Activated T-cell treated with anti-CD3 and anti-CD28 coated beads for 48 hours (primary cell): ENCODE measurements at regions not wholly inside any gene's neighbourhood (a gene's known extent, or its start where the extent isn't known, plus 50 kb on each side); places are given as distances from the start of the nearest gene placed in this dataset.

Experiments used
- DNase-seq: peaks from one replicate; pipeline ENCODE4 v3.0.0-alpha.2; 2020; ENCODE audit warnings: low read depth

DNA sequence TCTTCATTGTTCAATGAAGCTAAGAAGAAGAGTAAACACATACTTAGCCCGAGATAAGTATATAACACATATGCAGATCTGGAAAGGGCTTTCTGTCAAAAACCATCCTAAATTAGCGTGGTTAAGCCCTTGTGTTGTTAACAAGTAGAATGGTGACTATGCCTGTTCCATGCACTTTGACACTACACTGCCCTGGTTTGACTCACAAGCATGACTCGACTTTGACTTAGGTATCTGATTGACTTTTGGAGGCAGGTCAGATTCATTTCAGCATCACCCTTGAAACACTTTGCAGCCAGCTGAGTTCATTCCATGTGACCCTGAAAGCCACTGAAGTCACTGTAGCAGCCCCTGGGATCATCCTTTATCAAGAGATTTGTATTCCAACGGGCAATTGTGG is 239.8 kb downstream of the TBX18 start:
- no peak for DNase-seq

DNA sequence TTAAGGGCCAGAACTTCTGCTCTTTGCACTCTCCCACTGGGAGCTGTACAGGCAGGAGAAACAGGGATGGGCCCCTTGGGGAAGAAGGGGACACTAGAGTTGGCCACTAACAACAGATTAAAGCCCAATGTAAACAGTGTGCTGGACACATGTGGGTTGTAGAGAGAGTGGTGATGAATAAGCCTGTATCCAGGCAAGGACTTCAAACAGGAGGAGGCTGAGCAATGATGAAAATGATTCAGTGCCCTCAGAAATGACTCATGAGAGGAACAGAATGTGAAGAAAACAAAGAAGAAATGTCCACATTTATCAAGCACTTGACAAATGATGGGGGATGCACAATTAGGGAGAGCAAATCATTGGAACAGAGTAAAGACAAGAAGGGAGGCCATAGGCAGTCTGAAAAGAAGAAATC is 242.3 kb downstream of the TBX18 start:
- no peak for DNase-seq

DNA sequence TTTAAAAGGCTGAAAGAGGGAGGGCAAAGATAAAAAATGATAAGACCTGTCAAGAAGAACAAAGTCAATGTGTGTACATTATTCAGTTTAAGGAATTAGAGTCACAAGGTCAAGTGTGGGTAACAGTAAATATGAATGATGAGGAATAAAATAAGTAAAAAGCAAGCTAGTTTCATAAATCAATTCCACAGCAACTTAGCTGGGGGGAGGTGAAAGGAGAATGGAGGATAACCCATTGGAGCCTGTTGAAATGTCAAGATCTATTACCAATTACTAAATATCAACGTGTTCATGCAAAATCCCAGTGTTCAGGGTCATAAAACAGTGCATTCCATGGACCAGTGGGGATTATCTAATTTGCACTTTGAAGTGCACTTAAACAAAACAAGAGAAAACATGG is 242.9 kb downstream of the TBX18 start:
- DNase-seq: no peak

DNA sequence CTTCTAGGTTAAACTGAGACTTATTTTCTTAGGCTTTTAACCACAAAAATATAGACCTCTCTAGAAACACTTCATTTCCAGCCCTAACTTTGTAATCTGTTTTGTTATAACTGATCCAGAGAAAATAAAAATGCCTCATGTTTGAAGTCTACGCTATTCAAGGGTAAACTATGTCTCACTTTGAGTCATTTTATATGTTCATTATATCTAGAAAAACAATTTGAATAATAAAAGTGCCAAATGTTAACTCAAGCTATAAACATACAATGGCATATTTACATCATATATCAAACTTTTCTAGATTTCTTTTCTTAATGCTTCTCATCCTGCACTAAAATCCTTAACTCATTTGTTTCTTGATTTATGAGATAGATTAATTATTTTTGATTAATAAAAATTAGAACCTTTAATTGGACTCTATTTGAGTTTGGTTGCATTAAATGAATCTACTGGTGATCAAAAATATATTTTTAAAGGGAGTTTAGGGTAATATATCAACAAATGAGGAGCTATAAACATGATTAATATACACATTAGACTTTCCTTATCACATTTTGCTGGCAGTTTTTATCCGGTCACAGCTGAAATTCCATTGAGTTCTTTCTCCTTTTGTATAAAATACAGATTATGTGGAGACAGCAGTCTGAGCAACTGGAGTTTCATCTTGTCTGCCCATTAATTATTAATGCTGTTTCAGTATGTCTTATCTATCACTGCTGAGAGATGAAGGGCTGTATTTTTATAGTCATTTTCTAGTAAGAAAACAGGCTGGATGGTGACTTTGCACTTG is 246.5 kb downstream of the TBX18 start:
- DNase-seq: no peak

DNA sequence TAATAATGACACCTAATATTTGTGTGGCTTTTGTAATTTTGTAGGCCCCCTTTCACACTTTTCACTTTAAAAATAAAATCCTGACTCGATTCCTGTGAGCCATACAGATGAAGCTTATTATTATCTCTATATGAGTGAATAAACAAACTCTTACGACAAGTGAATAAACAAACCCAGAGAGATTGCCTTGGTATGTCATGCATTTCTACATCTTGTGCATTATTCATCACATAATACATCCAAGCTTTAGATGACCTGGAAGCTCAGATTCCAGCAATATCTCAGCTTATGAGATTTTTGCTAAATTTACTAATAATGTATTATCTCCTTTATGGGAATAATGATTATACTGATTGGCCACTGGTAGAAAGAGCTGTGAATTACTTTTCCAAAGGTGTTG is 248.2 kb downstream of the TBX18 start:
- DNase-seq: no peak

DNA sequence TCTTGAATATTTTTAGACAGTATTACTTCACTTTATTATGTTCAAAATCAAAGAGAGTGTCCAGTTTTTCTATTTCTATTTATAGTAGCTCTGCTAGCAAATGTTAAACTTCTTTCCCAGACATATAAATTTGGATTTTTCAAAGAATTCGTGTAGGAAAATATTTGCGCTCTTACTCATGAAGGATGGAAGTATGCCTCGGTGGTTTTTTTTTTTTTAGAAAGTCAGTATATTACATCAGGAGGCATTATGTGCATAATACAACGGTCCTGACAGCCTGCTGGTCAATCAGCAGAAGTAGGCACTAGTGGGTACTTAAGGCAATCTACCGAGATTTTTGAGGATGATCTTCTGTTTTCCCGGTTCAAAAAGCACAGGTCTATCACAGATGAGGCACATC is 249.3 kb downstream of the TBX18 start:
- DNase-seq: no peak

DNA sequence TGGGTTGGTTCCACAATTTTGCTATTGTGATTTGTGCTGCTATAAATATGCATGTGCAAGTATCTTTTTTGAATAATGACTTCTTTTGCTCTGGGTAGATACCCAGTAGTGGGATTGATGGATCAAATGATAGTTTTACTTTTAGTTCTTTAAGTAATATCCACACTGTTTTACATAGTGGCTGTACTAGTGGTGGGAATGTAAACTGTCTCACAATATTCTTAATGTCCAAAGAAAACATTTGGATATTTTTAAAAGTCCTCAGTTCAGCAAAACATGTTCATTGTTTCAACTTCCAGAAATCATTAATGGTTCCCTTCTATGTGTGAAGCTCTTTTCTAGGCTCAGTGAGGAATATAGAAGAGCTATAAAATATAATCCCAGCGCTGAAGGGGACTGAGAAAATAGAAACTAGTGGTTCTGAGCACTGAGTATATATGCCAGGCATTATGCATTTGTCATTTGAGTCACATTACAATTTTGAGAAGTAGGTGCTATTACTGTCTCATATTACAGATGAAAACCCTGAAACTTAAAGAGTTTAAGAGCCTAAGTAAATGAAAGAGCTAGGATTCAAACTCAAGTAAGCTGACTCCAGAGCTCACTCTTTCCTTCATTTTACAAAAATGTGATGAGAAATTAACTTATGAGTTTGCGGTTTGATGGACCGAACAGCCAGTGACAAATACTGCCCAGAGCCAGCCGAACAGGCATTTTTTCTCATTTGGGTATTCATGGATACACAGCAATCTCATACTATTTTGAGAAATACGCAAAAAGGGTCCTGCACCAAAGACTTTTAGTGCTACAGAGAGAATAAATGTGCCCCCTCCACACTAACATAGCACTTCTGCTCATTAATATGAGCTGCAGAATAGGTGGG is 250.1 kb downstream of the TBX18 start:
- DNase-seq: no peak

DNA sequence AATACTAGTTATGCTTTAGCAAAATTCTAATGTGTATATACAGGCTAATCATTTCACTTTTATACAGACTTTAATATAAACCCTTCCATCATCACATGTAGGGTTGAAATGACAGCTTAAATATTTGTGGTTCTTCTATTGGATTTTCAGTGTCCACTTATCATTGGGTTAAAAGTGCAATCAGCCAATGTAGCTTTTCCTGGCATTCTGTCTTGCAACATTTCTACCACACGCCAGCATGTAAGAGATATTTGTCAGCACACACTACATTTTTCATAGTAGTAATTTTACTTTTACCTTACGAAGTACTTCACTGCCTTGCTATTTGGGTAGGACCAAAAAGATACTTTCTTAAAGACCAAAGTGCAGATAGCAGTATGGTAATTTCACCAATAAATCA is 252.0 kb downstream of the TBX18 start:
- no peak for DNase-seq

DNA sequence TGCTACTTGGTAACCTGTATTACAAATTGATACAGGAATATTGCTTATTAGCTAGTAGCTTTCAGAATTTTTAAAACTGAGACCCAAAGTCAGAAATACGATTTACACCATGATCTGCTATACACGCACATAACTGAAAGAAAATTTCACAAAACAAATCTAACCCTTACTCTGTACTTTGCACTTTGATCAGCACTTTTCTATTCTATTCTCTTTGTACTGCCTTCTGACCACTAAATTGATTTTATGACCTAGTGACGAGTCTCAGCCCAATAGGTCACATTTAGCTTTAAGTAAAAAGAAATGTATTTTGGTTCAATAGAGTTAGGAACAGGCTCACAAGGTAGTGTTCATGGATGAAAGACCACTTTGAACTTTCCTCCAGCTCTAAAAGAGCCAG is 252.5 kb downstream of the TBX18 start:
- DNase-seq: no peak

DNA sequence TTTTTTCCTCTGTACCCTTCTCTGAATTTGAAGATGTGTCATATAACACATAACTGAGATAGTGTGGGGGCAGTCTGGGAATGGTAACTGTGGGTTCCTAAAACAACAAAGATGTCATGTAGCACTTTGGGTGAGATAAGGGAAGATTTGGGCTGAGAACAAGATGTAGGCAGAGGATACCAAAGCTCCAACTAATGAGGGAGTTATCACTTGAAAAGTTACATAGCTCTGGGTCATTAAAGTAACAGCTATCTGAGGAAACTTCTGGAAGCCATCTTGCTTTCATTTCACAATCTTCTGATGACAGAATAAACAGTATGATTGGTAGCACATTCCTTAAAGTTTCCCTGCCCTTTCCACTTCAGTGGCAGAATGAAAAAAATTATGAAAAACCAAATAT is 255.4 kb downstream of the TBX18 start:
- no peak for DNase-seq

DNA sequence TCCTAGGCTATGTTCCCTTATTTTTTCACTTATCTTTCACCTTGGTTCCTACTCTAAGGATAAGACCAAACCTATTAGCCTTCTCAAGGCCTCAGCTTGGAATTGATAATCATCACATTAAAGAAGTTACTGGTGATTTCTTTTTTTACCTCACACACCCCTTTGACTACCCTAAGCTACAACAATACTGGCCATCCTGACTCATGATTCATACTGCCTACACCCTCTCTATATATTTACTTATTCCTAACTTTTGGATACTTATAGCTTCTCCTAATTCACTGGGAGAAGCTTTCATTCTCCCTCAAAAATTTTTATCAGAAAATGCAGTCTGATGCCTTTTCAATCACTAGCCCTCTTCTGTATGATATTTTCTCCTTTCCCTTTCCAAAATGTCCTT is 256.1 kb downstream of the TBX18 start:
- DNase-seq: no peak

DNA sequence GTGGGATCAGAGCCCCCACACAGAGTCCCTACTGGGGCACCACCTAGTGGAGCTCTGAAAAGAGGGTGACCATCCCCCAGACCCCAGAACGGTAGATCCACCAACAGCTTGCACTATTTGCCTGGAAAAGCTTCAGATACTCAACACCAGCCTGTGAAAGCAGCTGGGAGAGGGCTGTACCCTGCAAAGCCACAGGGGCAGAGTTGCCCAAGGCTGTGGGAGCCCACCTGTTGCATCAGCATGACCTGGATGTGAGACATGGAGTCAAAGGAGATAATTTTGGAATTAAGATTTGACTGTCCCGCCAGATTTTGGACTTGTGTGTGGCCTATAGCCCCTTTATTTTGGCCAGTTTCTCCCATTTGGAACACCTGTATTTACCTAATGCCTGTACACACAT is 260.4 kb downstream of the TBX18 start:
- DNase-seq: no peak

DNA sequence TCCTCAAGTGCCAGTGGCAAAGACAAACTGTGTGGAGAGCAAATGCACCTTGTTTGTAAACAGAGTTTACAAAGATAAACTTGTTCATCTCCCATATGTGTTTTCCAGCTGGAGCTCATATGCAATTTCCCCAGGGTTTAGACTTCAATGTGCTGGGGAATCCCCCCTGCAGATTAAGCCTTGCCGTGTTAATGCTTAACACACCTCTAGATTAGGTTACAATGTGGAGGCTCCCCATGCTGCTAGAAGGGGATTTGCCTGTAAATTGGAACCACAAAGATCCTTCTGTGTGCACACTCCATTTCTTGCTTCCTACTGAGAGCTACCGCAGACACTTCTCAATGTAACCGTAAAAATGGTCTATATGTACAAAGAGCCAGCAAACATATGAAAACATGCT is 263.1 kb downstream of the TBX18 start:
- no peak for DNase-seq

DNA sequence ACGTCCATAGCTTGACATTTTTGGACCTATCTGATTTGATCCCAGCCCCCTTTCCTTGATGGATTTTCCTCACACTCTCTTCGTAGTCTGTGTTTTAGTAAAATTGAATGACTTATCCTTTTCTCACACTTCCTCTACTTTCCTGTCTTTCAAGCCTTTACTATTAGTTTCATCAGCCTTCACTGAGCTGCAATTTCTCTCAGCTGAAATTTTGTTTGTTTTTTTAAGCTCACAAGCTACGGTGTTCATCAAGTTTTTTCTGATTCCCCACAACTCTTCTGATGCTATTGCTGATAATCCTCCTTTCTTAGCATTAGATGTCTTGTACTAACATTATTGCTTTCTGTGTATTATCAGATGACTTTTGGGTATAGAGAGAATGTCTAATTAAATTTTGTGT is 263.7 kb downstream of the TBX18 start:
- no peak for DNase-seq

DNA sequence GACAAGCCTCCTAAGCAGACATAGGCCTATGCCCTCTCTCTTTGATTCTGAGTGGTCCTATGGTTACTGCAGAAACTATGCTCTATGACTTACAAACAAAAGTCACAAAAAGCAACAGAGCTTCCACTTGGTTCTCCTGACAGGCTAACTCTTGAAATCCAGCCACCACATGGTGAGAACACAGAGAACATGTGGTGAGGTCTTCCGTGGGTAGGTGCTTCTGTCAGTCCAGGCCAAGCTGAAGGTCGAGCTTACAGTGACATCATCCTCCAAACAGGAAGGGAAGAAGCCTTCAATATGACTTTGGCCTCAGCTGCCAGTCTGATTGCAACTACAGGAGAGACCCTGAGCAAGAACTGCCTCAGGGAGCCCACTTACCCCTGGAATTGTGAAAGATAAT is 265.5 kb downstream of the TBX18 start:
- DNase-seq: no peak

DNA sequence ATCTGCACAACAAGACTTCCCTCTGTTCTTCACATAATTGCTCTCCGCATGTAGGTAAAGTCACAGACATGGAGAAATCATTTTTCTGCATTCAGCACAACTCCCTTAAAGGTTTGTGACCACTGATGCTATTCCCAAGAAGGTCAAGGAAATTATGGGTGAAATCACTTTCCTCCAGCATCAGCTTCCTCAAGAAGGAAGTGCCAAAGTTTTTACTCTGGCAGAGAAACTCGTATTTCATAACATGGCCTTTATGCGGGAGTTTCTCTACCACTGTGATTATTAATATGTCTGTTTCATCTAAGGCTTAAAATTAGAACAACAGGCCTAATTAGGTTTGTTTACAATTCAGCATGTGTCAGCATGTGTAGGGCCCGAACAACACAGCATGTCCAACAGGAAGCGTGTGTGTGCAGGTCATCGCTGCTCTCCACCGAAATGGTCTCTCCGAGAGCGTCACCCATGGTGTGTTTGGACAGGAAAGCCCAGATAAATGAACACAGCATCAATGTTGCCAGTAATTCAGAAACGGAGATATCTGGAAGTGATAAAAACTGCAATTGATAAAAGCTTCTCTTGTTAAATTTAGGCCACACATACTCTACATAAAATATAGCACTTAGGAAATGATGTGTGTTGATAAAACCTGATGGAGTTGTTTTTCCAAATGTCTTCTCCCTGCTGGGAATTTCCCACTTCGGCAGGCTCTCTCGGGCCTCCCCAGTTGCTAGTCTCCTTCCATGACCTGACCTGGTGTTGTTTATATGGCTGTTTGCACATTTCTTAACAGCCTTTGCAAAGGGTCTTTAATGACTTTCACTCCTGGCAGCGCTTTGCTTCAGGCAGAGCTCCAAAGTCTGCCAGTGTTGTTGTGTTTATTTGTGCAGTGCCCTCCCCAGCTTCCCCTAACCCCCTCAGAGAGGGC is 265.1 kb upstream of the CEP162 start:
- no peak for DNase-seq

DNA sequence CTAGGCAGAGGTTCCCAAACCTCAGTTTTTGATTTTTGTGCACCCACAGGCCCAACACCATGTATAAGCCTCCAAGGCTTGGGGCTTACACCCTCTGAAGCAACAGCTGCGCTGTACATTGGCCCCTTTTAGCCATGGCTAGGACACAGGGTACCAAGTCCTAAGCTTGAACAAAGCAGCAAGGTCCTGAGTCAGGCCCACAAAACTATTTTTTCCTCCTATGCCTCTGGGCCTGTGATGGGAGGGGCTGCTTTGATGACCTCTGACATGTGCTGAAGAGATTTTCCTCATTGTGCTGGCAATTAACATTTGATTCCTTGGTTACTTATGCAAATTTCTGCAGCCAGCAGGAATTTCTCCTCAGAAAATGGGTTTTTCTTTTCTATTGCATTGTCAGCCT is 262.2 kb upstream of the CEP162 start:
- DNase-seq: no peak

DNA sequence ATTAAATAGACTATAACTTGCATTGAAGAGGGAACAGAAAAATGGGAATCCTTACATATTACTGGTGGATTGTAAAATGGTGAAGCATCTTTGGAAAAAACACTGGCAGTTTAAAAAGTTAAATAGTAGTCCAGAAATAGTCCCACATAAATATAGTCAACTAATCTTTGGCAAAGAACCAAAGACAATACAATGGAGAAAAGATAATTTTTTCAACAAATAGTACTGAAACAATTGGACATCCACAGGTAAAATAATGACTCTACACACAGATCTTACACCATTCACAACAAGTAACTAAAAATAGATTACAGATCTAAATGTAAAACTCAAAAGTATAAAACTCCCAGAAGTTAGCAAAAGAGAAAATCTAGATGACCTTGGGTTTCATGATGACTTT is 259.1 kb upstream of the CEP162 start:
- DNase-seq: no peak

DNA sequence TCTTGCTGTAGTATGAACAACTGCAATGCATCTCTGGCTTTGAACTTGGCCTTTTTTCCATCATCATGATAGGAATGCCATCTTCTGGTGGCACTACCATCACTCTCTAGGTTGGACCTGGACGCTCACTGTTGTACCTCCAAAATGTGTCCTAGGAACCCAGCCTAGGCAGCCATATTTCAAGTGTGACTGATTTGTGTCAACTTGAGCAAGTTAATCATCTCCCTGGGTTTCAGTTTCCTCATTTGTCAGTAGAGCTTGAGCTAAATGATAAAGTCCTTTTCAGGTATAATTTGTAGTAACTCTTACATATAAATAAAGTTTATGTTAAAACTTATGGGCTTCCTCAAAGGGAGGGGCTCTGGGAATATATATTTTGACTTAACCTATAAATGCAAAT is 241.7 kb upstream of the CEP162 start:
- no peak for DNase-seq

DNA sequence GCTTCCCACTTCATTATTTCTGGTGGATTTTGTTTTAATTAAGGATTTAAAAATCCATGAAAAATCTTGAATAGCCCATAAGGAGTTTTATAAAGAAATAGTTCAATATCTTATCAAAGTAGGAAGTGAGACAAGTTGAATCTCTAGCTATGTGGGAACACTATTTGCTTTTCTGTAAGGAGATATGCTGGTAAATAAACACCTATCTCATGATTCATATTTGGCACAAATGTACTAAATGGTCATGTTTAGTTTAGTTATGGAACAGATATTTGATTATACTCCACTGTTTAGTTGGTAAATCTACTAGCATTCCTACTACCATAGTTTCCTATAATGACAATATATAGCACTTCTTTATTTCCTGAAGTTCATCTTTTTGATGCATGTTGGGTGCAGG is 239.9 kb upstream of the CEP162 start:
- no peak for DNase-seq

DNA sequence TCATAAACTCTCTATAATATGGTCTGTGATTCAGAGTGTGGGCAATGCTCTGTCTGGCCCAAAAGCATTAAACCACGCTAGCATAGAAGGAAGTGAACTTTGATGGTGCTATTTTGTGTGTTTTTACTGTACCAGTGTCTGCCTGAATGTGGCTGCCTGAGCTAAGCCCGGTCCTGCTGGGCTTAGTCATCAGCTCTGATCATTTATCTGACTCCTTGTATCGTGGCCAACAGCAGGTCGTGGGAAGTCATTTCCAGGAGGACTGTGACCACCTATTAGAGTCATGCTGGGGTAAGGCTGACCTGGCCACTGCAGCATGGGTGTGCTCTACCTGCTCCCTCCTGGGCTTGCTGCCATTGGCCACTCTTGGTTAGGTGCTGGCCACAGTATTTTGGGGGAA is 239.1 kb upstream of the CEP162 start:
- no peak for DNase-seq

DNA sequence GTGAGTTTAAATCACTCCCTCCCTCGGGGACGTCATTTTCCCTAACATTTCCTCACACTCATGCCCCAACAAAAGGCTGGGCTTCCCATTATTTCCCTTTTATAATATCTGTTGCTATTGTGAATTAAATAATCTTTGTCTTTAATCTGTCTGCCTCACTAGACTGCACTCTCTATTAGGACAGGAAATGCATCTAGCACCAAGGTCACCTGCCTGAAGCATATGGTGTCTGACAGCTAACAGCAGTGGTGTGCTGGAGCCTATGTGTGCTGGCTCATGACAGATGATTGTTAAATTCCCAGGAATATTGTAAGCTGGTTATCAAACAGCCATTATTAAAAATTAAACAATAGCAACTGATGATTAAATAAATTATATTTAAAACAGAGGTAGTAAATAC is 237.0 kb upstream of the CEP162 start:
- DNase-seq: no peak

DNA sequence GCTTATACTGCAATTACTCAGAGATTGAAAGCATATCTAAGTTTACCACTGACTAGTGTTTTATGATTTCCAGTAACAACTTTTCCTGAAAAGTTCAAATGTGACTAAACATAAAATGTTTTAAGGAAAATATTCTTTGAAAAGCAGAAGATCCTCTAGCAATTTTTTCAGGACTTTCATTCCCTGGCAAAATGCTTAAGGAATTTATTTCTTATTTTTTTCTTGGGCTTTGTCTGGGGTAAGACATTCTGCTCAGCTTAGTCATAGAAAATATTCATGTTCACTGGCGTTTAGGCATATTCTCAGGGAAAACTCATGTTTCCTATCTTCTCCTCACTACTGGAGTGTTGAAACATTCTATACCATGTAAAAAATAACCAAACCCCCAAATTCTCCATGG is 235.3 kb upstream of the CEP162 start:
- no peak for DNase-seq
